Chondrocyte (in vitro differentiated cells): ENCODE measurements at regions not wholly inside any gene's neighbourhood (a gene's known extent, or its start where the extent isn't known, plus 50 kb on each side); places are given as distances from the start of the nearest gene placed in this dataset.

Experiments
- DNase-seq: peaks from one replicate; pipeline ENCODE4 v3.0.0; 2021; ENCODE audit warnings: mixed read lengths, low spot score
- H3K27ac Mint-ChIP-seq: one replicate; pipeline ENCODE4 v1.8.0; 2021; ENCODE audit warnings: mild to moderate bottlenecking, moderate library complexity, mixed read lengths; ENCODE audit not compliant: unreplicated experiment
- H3K27me3 Mint-ChIP-seq: 2 replicates; pipeline ENCODE4 v1.8.0; 2021; ENCODE audit warnings: low read depth, mixed read lengths
- H3K36me3 Mint-ChIP-seq: 2 replicates; pipeline ENCODE4 v1.8.0; 2021; ENCODE audit warnings: low read depth, mixed read lengths
- H3K4me1 Mint-ChIP-seq: 2 replicates; pipeline ENCODE4 v1.8.0; 2021; ENCODE audit warnings: low read depth, mild to moderate bottlenecking, mixed read lengths
- H3K4me3 Mint-ChIP-seq: one replicate; pipeline ENCODE4 v1.8.0; 2021; ENCODE audit warnings: mild to moderate bottlenecking, moderate library complexity, mixed read lengths; ENCODE audit not compliant: unreplicated experiment
- H3K9me3 Mint-ChIP-seq: 2 replicates; pipeline ENCODE4 v1.8.0; 2021; ENCODE audit warnings: low read depth, mixed read lengths
- TF ChIP-seq, protein P1 (sequence below): fragments of 200-600 bp; sonication (generic); IDR thresholded peaks from 2 replicates; pipeline ENCODE4 v1.5.0; 2021; ENCODE audit warnings: antibody characterized with exemption, mild to moderate bottlenecking, moderate library complexity

- H3K27me3 Mint-ChIP-seq, result peaks cover 6% of the 10 kb centered on the region
- H3K9me3 Mint-ChIP-seq, result no peaks in the 10 kb centered on the region
- no peak overlapping the region for H3K27ac Mint-ChIP-seq
- H3K4me1 Mint-ChIP-seq, result peaks cover under 1% of the 10 kb centered on the region
- no peak for DNase-seq
- no peak overlapping the region for H3K4me3 Mint-ChIP-seq
- TF ChIP-seq, protein P1, sequence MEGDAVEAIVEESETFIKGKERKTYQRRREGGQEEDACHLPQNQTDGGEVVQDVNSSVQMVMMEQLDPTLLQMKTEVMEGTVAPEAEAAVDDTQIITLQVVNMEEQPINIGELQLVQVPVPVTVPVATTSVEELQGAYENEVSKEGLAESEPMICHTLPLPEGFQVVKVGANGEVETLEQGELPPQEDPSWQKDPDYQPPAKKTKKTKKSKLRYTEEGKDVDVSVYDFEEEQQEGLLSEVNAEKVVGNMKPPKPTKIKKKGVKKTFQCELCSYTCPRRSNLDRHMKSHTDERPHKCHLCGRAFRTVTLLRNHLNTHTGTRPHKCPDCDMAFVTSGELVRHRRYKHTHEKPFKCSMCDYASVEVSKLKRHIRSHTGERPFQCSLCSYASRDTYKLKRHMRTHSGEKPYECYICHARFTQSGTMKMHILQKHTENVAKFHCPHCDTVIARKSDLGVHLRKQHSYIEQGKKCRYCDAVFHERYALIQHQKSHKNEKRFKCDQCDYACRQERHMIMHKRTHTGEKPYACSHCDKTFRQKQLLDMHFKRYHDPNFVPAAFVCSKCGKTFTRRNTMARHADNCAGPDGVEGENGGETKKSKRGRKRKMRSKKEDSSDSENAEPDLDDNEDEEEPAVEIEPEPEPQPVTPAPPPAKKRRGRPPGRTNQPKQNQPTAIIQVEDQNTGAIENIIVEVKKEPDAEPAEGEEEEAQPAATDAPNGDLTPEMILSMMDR, result no peak
- no peaks in the 10 kb centered on the region for H3K36me3 Mint-ChIP-seq
Measured at GRCh38 chr9:107869111-107869510, 379.5 kb upstream of the KLF4 start.

GRCh38 chr9:107868186-107868585 is 378.6 kb upstream of the KLF4 start:
- no peak for DNase-seq
- peaks cover 9% of the 10 kb centered on the region for H3K4me1 Mint-ChIP-seq
- H3K36me3 Mint-ChIP-seq, result no peaks in the 10 kb centered on the region
- no peak overlapping the region for H3K4me3 Mint-ChIP-seq
- TF ChIP-seq, protein P1, result no peak
- H3K27ac Mint-ChIP-seq, result no peak overlapping the region
- H3K9me3 Mint-ChIP-seq, result no peaks in the 10 kb centered on the region
- peaks cover 5% of the 10 kb centered on the region for H3K27me3 Mint-ChIP-seq

- H3K4me3 Mint-ChIP-seq, result no peak overlapping the region
- H3K36me3 Mint-ChIP-seq, result no peaks in the 10 kb centered on the region
- DNase-seq, result no peak
- peaks cover 5% of the 10 kb centered on the region for H3K27me3 Mint-ChIP-seq
- H3K27ac Mint-ChIP-seq, result no peak overlapping the region
- peaks cover 12% of the 10 kb centered on the region for H3K4me1 Mint-ChIP-seq
- TF ChIP-seq, protein P1, result no peak
- H3K9me3 Mint-ChIP-seq, result no peaks in the 10 kb centered on the region
Measured at GRCh38 chr9:107867738-107868137, 378.2 kb upstream of the KLF4 start.

DNA sequence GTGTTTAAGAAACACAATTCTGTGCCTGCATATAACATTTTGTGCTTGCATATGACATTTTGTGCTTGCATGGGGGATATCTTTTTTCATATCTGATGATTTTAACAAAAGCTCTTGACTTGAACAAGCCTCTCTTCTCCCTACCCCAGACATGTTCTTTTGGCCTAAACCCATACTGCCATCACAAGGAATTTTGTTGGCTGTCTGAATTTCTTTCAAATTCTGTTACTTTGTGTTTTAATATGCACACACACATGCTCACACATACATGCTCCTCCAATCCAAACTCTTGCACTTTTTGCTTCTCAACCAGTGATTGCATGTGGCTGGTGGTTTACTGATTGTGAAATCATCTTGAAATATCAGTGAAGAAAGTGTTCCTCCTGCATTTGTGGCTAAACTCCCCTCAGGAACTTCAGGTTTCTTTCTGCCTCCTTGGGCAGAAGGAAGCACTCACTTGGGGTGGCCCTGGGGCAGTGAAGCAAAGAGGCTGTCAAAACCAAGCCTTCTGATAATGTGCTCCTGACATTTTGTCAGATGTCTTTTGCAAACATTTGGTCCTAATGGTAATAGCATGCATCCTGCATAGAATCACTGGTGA is 377.2 kb upstream of the KLF4 start:
- TF ChIP-seq, protein P1, result no peak
- H3K27ac Mint-ChIP-seq, result no peak overlapping the region
- no peak for DNase-seq
- no peak overlapping the region for H3K4me3 Mint-ChIP-seq
- peaks cover 12% of the 10 kb centered on the region for H3K4me1 Mint-ChIP-seq
- H3K9me3 Mint-ChIP-seq, result no peaks in the 10 kb centered on the region
- H3K27me3 Mint-ChIP-seq, result peaks cover 8% of the 10 kb centered on the region
- no peaks in the 10 kb centered on the region for H3K36me3 Mint-ChIP-seq

- H3K27ac Mint-ChIP-seq, result no peak overlapping the region
- H3K4me3 Mint-ChIP-seq, result no peak overlapping the region
- peaks cover 12% of the 10 kb centered on the region for H3K4me1 Mint-ChIP-seq
- H3K27me3 Mint-ChIP-seq, result peaks cover 14% of the 10 kb centered on the region
- no peaks in the 10 kb centered on the region for H3K9me3 Mint-ChIP-seq
- no peaks in the 10 kb centered on the region for H3K36me3 Mint-ChIP-seq
- DNase-seq, result no peak
- TF ChIP-seq, protein P1, result no peak
Measured at GRCh38 chr9:107863396-107863795, 373.8 kb upstream of the KLF4 start.
